HCT116 (cell line): ENCODE measurements at regions not wholly inside any gene's neighbourhood (a gene's known extent, or its start where the extent isn't known, plus 50 kb on each side); places are given as distances from the start of the nearest gene placed in this dataset.

Experiments used
- ATAC-seq: fragments of 200-7000 bp; cut with Tn5 transposase; 2 replicates; pipeline ENCODE4 v1.9.1; 2020; ENCODE audit warnings: mild to moderate bottlenecking, moderate library complexity
- BruUV-seq: library from RNA; stranded (reverse); fragments of 400-500 nt; replicated peaks from 2 replicates; lab custom pipeline; 2021; lab: Mats Ljungman, UMichigan
- CTCF ChIA-PET: fragments of 300-600 bp; sonication (Branson Sonifier 250); formaldehyde crosslinking; loops from one replicate; lab custom pipeline; 2021; ENCODE audit warnings: antibody characterized with exemption; lab: Charles Lee
- POLR2A ChIA-PET: fragments of 300-600, 350-600 bp; sonication (Branson Sonifier 250); formaldehyde crosslinking; loops from one replicate; lab custom pipeline; 2021; ENCODE audit warnings: antibody characterized with exemption; lab: Charles Lee
- RAD21 ChIA-PET, 2 experiments: fragments of 300-600 bp; sonication (Branson Sonifier 250); formaldehyde crosslinking; loops; one replicate each; lab custom pipeline; 2023; ENCODE audit warnings: low total read pairs in 2 of 2; ENCODE audit not compliant: uncharacterized antibody in 2 of 2, unreplicated experiment in 2 of 2, low non-redundant PET in 1 of 2; lab: Charles Lee
- DNase-seq: peaks from one replicate; pipeline ENCODE4 v3.0.0-alpha.2; 2010; ENCODE audit warnings: low read depth, low spot score
- H2AFZ ChIP-seq: fragments of 200-600 bp; shearing (Covaris generic), sonication (generic); 2 replicates; pipeline ENCODE4 v1.6.1; 2017; ENCODE audit warnings: low read depth, mixed run types, mixed read lengths, antibody characterized with exemption, low read length; ENCODE audit not compliant: poor library complexity, severe bottlenecking
- H3K27ac ChIP-seq: 2 replicates; pipeline ENCODE4 v1.5.1; 2012; ENCODE audit warnings: low read depth, low read length
- H3K27me3 ChIP-seq: fragments of 200-600 bp; sonication (generic); 2 replicates; pipeline ENCODE4 v1.6.1; 2016; ENCODE audit warnings: mixed run types, low read length, mixed read lengths; ENCODE audit not compliant: insufficient read depth
- H3K36me3 ChIP-seq, 2 experiments: fragments of 200-500 bp in 1 of 2; fragments of 200-600 bp in 1 of 2; sonication (Bioruptor generic) in 1 of 2; sonication (generic) in 1 of 2; 2 replicates each; pipeline versions ENCODE4 v1.5.1 to v1.6.1; 2014 to 2016; ENCODE audit warnings: low read length in 2 of 2, inconsistent platforms in 1 of 2, mixed read lengths in 1 of 2, mixed run types in 1 of 2; ENCODE audit not compliant: insufficient read depth in 2 of 2, control insufficient read depth in 1 of 2
- H3K4me1 ChIP-seq, 2 experiments: fragments of 200-600 bp in 1 of 2; sonication (generic) in 1 of 2; 2 replicates each; pipeline versions ENCODE4 v1.5.1 to v1.6.1; 2012 to 2017; ENCODE audit warnings: low read length in 2 of 2, inconsistent platforms in 1 of 2, mild to moderate bottlenecking in 1 of 2, mixed read lengths in 1 of 2, mixed run types in 1 of 2, moderate library complexity in 1 of 2; ENCODE audit not compliant: insufficient read depth in 2 of 2, control insufficient read depth in 1 of 2
- H3K4me2 ChIP-seq: fragments of 200-600 bp; sonication (generic); 2 replicates; pipeline ENCODE4 v1.6.1; 2017; ENCODE audit warnings: mixed run types, low read length, mixed read lengths
- H3K4me3 ChIP-seq, 2 experiments: fragments of 200-600 bp in 1 of 2; sonication (generic) in 1 of 2; replicated peaks in 1 of 2; 2 replicates each; pipeline ENCODE4 v1.5.1; 2011 to 2016; ENCODE audit warnings: low read length in 2 of 2, control low read depth in 1 of 2, low read depth in 1 of 2, mild to moderate bottlenecking in 1 of 2, mixed read lengths in 1 of 2, mixed run types in 1 of 2
- H3K79me2 ChIP-seq: fragments of 200-600 bp; sonication (generic); 2 replicates; pipeline ENCODE4 v1.6.1; 2017; ENCODE audit warnings: mild to moderate bottlenecking, mixed run types, low read length, moderate library complexity, mixed read lengths; ENCODE audit not compliant: insufficient read depth
- H3K9ac ChIP-seq: fragments of 200-600 bp; sonication (generic); 2 replicates; pipeline ENCODE4 v1.6.1; 2016; ENCODE audit warnings: low read length, mixed read lengths
- H3K9me2 ChIP-seq: fragments of 200-600 bp; sonication (generic), shearing (Covaris generic); 2 replicates; pipeline ENCODE4 v1.6.1; 2017; ENCODE audit warnings: mixed run types, mild to moderate bottlenecking, moderate library complexity; ENCODE audit not compliant: insufficient read depth
- H3K9me3 ChIP-seq, 2 experiments: fragments of 200-500 bp in 1 of 2; fragments of 200-600 bp in 1 of 2; sonication (Bioruptor generic) in 1 of 2; sonication (generic) in 1 of 2; 2 replicates each; pipeline ENCODE4 v1.6.1; 2014 to 2017; ENCODE audit warnings: low read length in 2 of 2, mixed read lengths in 2 of 2, inconsistent platforms in 1 of 2, low read depth in 1 of 2, mild to moderate bottlenecking in 1 of 2, mixed run types in 1 of 2, moderate library complexity in 1 of 2; ENCODE audit not compliant: control insufficient read depth in 1 of 2, insufficient read depth in 1 of 2
- H4K20me1 ChIP-seq: fragments of 200-600 bp; sonication (generic), shearing (Covaris generic); 2 replicates; pipeline ENCODE4 v1.6.1; 2017; ENCODE audit warnings: mixed run types, mild to moderate bottlenecking, moderate library complexity; ENCODE audit not compliant: insufficient read depth
- CBX3 ChIP-seq: IDR thresholded peaks from 2 replicates; pipeline ENCODE4 v1.6.1; 2012; ENCODE audit warnings: low read depth
- CTCF ChIP-seq, 3 experiments: fragments of 200-600 bp in 1 of 3; sonication (generic) in 1 of 3; IDR thresholded peaks in 2 of 3; conservative IDR thresholded peaks in 1 of 3; 2 replicates each; pipeline ENCODE4 v1.5.1; 2012 to 2017; ENCODE audit warnings: low read depth in 2 of 3, low read length in 2 of 3, antibody characterized with exemption in 1 of 3, borderline replicate concordance in 1 of 3, control low read depth in 1 of 3, mild to moderate bottlenecking in 1 of 3, mixed read lengths in 1 of 3, mixed run types in 1 of 3, moderate library complexity in 1 of 3; ENCODE audit not compliant: insufficient read depth in 1 of 3
- EGR1 ChIP-seq: IDR thresholded peaks from 2 replicates; pipeline ENCODE4 v1.6.1; 2012; ENCODE audit warnings: low read depth
- ELF1 ChIP-seq: IDR thresholded peaks from 2 replicates; pipeline ENCODE4 v1.6.1; 2012; ENCODE audit warnings: low read depth, borderline replicate concordance
- EZH2phosphoT487 ChIP-seq: fragments of 200-600 bp; IDR thresholded peaks from 2 replicates; pipeline ENCODE4 v1.6.1; 2018; ENCODE audit warnings: antibody characterized with exemption, borderline replicate concordance
- POLR2A ChIP-seq: IDR thresholded peaks from 2 replicates; pipeline ENCODE4 v1.7.0; 2011; ENCODE audit warnings: borderline replicate concordance; ENCODE audit not compliant: insufficient read depth, insufficient read length; ENCODE audit errors: extremely low read depth
- RAD21 ChIP-seq: IDR thresholded peaks from 2 replicates; pipeline ENCODE4 v1.6.1; 2012; ENCODE audit warnings: low read depth, mild to moderate bottlenecking
- TCF7L2 ChIP-seq: IDR thresholded peaks from 2 replicates; pipeline ENCODE4 v1.7.0; 2011; ENCODE audit warnings: borderline replicate concordance, inconsistent platforms; ENCODE audit not compliant: insufficient read depth, insufficient read length; ENCODE audit errors: extremely low read depth
- ZFX ChIP-seq: fragments of 450-650 bp; IDR thresholded peaks from 2 replicates; pipeline ENCODE4 v1.6.1; 2017
- intact Hi-C: fragments of 100-400 bp; cut with micrococcal nuclease; formaldehyde crosslinking; loops from 2 replicates; pipeline ENCODE4 v1.10.0; 2022
- TF ChIP-seq, protein P1 (sequence below): IDR thresholded peaks from 2 replicates; pipeline ENCODE4 v1.6.1; 2012; ENCODE audit warnings: low read depth

DNA sequence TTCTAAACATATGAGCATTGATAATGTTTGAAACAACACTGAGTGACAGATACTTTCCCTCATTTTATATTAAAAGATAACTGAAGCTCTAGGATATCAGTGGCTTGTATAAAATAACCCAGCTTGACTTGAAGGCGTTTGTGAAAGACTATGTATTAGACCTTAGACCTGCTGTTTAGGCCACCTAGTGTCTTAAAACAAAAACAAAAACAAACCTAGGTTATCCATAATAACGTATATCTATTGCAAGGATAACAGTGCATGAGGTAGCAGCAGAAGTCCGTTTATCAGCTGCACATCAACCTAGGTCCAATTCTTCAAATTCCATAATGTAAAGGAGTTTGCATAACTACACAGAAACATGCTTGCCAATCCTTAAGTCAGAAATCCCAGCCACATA is 79.5 kb upstream of the MAP2 start:
- no peak overlapping the region for H3K27ac ChIP-seq
- H2AFZ ChIP-seq: peak overlapping the region; percentile 29
- ChIA-PET RAD21 (no interaction called here), CTCF (interaction anchor here (0.6 to 1.4 kb wide), 4 partner anchors 10 to 80 kb away, joined by 3 to 6 read pairs (median 3); partner anchors contain the start of gene MAP2), POLR2A (interaction anchor here (0.9 kb wide), 1 partner anchor 9 kb away, joined by 3 read pairs; no protein-coding TSS in a partner anchor)
- H4K20me1 ChIP-seq: no peaks in the 10 kb centered on the region
- no peaks in the 10 kb centered on the region for H3K27me3 ChIP-seq
- no peak for DNase-seq
- no peaks in the 10 kb centered on the region for H3K9me3 ChIP-seq
- no peak overlapping the region for H3K9ac ChIP-seq
- intact Hi-C loops: no loop called here
- ATAC-seq: peak; percentile 49; the same call in 1 of the 2 replicates
- no peak overlapping the region for H3K4me3 ChIP-seq
- BruUV-seq: no TSS peak
- TF ChIP-seq ZFX: no peak
- TF ChIP-seq RAD21: no peak
- no peak for TF ChIP-seq EGR1
- no peak for TF ChIP-seq POLR2A
- TF ChIP-seq CTCF (IDR thresholded peaks at IDR 0.05 in 2 of 3, conservative IDR thresholded peaks at IDR 0.05 in 1 of 3; ENCODE audit: borderline replicate concordance in 1 of 3, insufficient read depth in 1 of 3, low read depth in 2 of 3, low read length in 2 of 3): 0 out of 6 replicates have a peak, but pooled peaks of 1 of the 3 experiments have one; percentile 14
- H3K9me2 ChIP-seq: no peaks in the 10 kb centered on the region
- no peaks in the 10 kb centered on the region for H3K36me3 ChIP-seq
- H3K4me2 ChIP-seq: no peak overlapping the region
- peaks cover 9 to 12% of the 10 kb centered on the region in 2 experiments for H3K4me1 ChIP-seq
- no peaks in the 10 kb centered on the region for H3K79me2 ChIP-seq

DNA sequence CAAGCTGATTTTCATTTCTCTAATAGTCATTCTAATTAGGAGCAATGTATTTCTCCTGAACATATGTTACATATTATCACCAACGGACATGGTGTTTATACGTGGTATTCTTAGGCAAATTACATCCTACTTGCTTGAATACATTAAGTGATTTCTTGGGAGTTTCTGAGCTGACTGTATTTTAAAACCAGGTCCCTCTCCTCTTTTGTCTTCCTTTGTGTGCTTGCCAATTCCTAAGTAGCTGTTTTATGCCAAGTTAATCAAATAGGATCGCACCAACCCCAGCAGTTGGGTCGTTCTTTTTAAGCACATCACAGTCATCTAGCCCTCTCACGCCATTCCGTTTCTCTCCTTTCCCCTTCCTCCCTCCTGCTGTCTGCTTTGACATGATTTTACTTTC is 75.4 kb upstream of the MAP2 start:
- ChIA-PET POLR2A (no interaction called here), CTCF (interaction anchor here (1.5 to 1.8 kb wide), 2 partner anchors 14 to 229 kb away, joined by 4 to 5 read pairs; no protein-coding TSS in a partner anchor), RAD21 (no interaction called here)
- TF ChIP-seq CBX3: no peak
- TF ChIP-seq TCF7L2: no peak
- TF ChIP-seq POLR2A: no peak
- no peak for TF ChIP-seq ELF1
- TF ChIP-seq, protein P1, sequence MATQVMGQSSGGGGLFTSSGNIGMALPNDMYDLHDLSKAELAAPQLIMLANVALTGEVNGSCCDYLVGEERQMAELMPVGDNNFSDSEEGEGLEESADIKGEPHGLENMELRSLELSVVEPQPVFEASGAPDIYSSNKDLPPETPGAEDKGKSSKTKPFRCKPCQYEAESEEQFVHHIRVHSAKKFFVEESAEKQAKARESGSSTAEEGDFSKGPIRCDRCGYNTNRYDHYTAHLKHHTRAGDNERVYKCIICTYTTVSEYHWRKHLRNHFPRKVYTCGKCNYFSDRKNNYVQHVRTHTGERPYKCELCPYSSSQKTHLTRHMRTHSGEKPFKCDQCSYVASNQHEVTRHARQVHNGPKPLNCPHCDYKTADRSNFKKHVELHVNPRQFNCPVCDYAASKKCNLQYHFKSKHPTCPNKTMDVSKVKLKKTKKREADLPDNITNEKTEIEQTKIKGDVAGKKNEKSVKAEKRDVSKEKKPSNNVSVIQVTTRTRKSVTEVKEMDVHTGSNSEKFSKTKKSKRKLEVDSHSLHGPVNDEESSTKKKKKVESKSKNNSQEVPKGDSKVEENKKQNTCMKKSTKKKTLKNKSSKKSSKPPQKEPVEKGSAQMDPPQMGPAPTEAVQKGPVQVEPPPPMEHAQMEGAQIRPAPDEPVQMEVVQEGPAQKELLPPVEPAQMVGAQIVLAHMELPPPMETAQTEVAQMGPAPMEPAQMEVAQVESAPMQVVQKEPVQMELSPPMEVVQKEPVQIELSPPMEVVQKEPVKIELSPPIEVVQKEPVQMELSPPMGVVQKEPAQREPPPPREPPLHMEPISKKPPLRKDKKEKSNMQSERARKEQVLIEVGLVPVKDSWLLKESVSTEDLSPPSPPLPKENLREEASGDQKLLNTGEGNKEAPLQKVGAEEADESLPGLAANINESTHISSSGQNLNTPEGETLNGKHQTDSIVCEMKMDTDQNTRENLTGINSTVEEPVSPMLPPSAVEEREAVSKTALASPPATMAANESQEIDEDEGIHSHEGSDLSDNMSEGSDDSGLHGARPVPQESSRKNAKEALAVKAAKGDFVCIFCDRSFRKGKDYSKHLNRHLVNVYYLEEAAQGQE: no peak
- TF ChIP-seq EZH2phosphoT487: no peak
- H3K4me3 ChIP-seq: no peak overlapping the region
- H3K9me2 ChIP-seq: no peaks in the 10 kb centered on the region
- H3K27me3 ChIP-seq: no peaks in the 10 kb centered on the region
- ATAC-seq (no peak), DNase-seq (no peak)
- no peak overlapping the region for H3K9ac ChIP-seq
- no peaks in the 10 kb centered on the region for H3K9me3 ChIP-seq
- H3K4me1 ChIP-seq: no peaks in the 10 kb centered on the region
- no peaks in the 10 kb centered on the region for H4K20me1 ChIP-seq
- H3K79me2 ChIP-seq: no peaks in the 10 kb centered on the region
- H2AFZ ChIP-seq: no peak overlapping the region
- no peak overlapping the region for H3K27ac ChIP-seq
- intact Hi-C loops: no loop called here
- no TSS peak for BruUV-seq
- H3K36me3 ChIP-seq: no peaks in the 10 kb centered on the region
- H3K4me2 ChIP-seq: no peak overlapping the region
